Ascending aorta (tissue), 2 donors: ENCODE measurements at regions not wholly inside any gene's neighbourhood (a gene's known extent, or its start where the extent isn't known, plus 50 kb on each side); places are given as distances from the start of the nearest gene placed in this dataset.

Experiments used
- DNase-seq, 2 donors: peaks; one replicate each; pipeline ENCODE4 v3.0.0-alpha.2; 2019; ENCODE audit warnings: low spot score in 2 of 2
- H3K27ac ChIP-seq, 2 donors: fragments of 200-600 bp; sonication (generic); one replicate each; pipeline ENCODE4 v1.5.1; 2016 to 2017; ENCODE audit warnings: mild to moderate bottlenecking in 1 of 2
- H3K27me3 ChIP-seq: fragments of 200-600 bp; sonication (generic); one replicate; pipeline ENCODE4 v1.5.1; 2017
- H3K36me3 ChIP-seq, 2 donors: fragments of 200-600 bp; sonication (generic); one replicate each; pipeline ENCODE4 v1.5.1; 2016
- H3K4me1 ChIP-seq, 2 donors: fragments of 200-600 bp; sonication (generic); one replicate each; pipeline ENCODE4 v1.5.1; 2016 to 2017; ENCODE audit warnings: mild to moderate bottlenecking in 1 of 2
- H3K4me3 ChIP-seq, 2 donors: fragments of 200-600 bp; sonication (generic); one replicate each; pipeline ENCODE4 v1.5.1; 2016 to 2017; ENCODE audit warnings: mild to moderate bottlenecking in 1 of 2
- H3K9me3 ChIP-seq, 2 donors: fragments of 200-600 bp; sonication (generic); one replicate each; pipeline ENCODE4 v1.5.1; 2016
- CTCF ChIP-seq, 3 experiments: fragments of 200-600 bp in 2 of 3; fragments of 450-650 bp in 1 of 3; sonication (generic) in 2 of 3; IDR thresholded peaks; one replicate each; pipeline ENCODE4 v1.5.1; 2016 to 2019; ENCODE audit warnings: antibody characterized with exemption in 3 of 3, mild to moderate bottlenecking in 1 of 3, moderate library complexity in 1 of 3
- intact Hi-C: fragments of 100-400 bp; cut with DNase I; formaldehyde crosslinking; loops from one replicate; pipeline ENCODE4 v1.15.1; 2023

DNA sequence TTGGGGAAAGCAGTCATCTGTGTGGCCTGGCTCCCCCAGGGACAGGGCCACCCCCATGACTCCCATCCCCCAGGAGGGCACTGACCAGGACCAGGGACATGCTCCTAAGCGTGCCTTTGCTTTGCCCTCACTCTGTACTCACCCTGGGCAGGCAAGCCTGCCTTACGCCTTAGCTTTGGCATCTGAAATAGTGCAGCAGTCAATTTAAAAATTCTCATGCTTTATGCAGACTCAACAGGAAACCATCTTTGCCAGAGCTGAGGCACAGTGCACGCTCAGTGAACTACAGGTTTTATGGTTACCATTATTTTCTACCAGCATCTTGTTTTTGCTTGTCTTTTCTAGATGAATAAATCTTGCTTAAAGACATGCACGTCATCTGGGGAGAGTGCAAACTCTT is 323.5 kb downstream of the IRX2 start:
- no peak for TF ChIP-seq CTCF (IDR thresholded peaks at IDR 0.05)

GRCh38 chr5:2423634-2424033 is 327.8 kb downstream of the IRX2 start:
- H3K4me3 ChIP-seq, result no peak overlapping the region
- intact Hi-C loops, result no loop called here
- H3K27me3 ChIP-seq, result no peaks in the 10 kb centered on the region
- no peaks in the 10 kb centered on the region for H3K36me3 ChIP-seq
- no peak overlapping the region for H3K27ac ChIP-seq
- TF ChIP-seq CTCF (IDR thresholded peaks at IDR 0.05), result no peak
- DNase-seq, result no peak
- peaks cover 0 to 11% of the 10 kb centered on the region in 2 donors for H3K9me3 ChIP-seq
- no peaks in the 10 kb centered on the region for H3K4me1 ChIP-seq

More for the DNA sequence above, 323.5 kb downstream of the IRX2 start:
- Histone ChIP-seq H3K27me3 (no peaks in the 10 kb centered on the region), H3K4me3 (no peak overlapping the region), H3K4me1 (no peaks in the 10 kb centered on the region), H3K9me3 (peaks cover 0 to 10% of the 10 kb centered on the region in 2 donors), H3K36me3 (no peaks in the 10 kb centered on the region), H3K27ac (no peak overlapping the region)
- no peak for DNase-seq
- intact Hi-C loops, result no loop called here

GRCh38 chr5:2417301-2417700 is 334.2 kb downstream of the IRX2 start:
- DNase-seq, result no peak
- H3K36me3 ChIP-seq, result no peaks in the 10 kb centered on the region
- H3K9me3 ChIP-seq, result no peaks in the 10 kb centered on the region
- H3K4me3 ChIP-seq, result no peak overlapping the region
- no peaks in the 10 kb centered on the region for H3K27me3 ChIP-seq
- TF ChIP-seq CTCF (IDR thresholded peaks at IDR 0.05), result no peak
- intact Hi-C loops, result no loop called here
- no peak overlapping the region for H3K27ac ChIP-seq
- H3K4me1 ChIP-seq, result no peaks in the 10 kb centered on the region

- no peak for DNase-seq
- Histone ChIP-seq H3K4me3 (no peak overlapping the region), H3K4me1 (no peaks in the 10 kb centered on the region), H3K9me3 (no peaks in the 10 kb centered on the region), H3K27ac (no peak overlapping the region), H3K27me3 (no peaks in the 10 kb centered on the region), H3K36me3 (no peaks in the 10 kb centered on the region)
- intact Hi-C loops, result no loop called here
- TF ChIP-seq CTCF (IDR thresholded peaks at IDR 0.05), result no peak
These were observed 335.8 kb downstream of the IRX2 start for GRCh38 chr5:2415678-2416077.

GRCh38 chr5:2410451-2410850 is 341.0 kb downstream of the IRX2 start:
- H3K4me1 ChIP-seq, result no peaks in the 10 kb centered on the region

More at GRCh38 chr5:2410451-2410850, 341.0 kb downstream of the IRX2 start:
- no peak for DNase-seq
- intact Hi-C loops, result no loop called here
- Histone ChIP-seq H3K4me3 (no peak overlapping the region), H3K27me3 (no peaks in the 10 kb centered on the region), H3K9me3 (no peaks in the 10 kb centered on the region), H3K27ac (no peak overlapping the region), H3K36me3 (no peaks in the 10 kb centered on the region)
- no peak for TF ChIP-seq CTCF (IDR thresholded peaks at IDR 0.05)
